Neural progenitor cell (in vitro differentiated cells): ENCODE measurements at regions not wholly inside any gene's neighbourhood (a gene's known extent, or its start where the extent isn't known, plus 50 kb on each side); places are given as distances from the start of the nearest gene placed in this dataset.
A peak's percentile ranks its signal among the peaks of the same experiment; 100 is the strongest.

Experiments
- DNase-seq: peaks from one replicate; pipeline ENCODE4 v3.0.0-alpha.2; 2016; ENCODE audit warnings: low spot score
- H2AFZ ChIP-seq: fragments of 200-600 bp; sonication (generic); replicated peaks from 2 replicates; pipeline ENCODE4 v1.6.1; 2016; ENCODE audit warnings: antibody characterized with exemption
- H3F3A ChIP-seq: fragments of 200-600 bp; sonication (generic); 2 replicates; pipeline ENCODE4 v1.6.1; 2016; ENCODE audit warnings: antibody characterized with exemption, low read depth
- H3K27ac ChIP-seq: fragments of 200-600 bp; sonication (generic); 2 replicates; pipeline ENCODE4 v1.5.1; 2016; ENCODE audit warnings: mild to moderate bottlenecking
- H3K27me3 ChIP-seq: fragments of 200-600 bp; sonication (generic); 2 replicates; pipeline ENCODE4 v1.6.1; 2016; ENCODE audit warnings: mild to moderate bottlenecking, moderate library complexity
- H3K36me3 ChIP-seq: fragments of 200-600 bp; sonication (generic); 2 replicates; pipeline ENCODE4 v1.5.1; 2016
- H3K4me1 ChIP-seq: fragments of 200-600 bp; sonication (generic); 2 replicates; pipeline ENCODE4 v1.6.1; 2016; ENCODE audit warnings: mixed run types
- H3K4me2 ChIP-seq: fragments of 200-600 bp; sonication (generic); 2 replicates; pipeline ENCODE4 v1.6.1; 2016
- H3K4me3 ChIP-seq: fragments of 200-600 bp; sonication (generic); 2 replicates; pipeline ENCODE4 v1.5.1; 2016
- H3K79me2 ChIP-seq: fragments of 200-600 bp; sonication (generic); 2 replicates; pipeline ENCODE4 v1.6.1; 2016; ENCODE audit warnings: low read depth
- H3K9ac ChIP-seq: fragments of 200-600 bp; sonication (generic); 2 replicates; pipeline ENCODE4 v1.6.1; 2016
- H3K9me3 ChIP-seq: fragments of 200-600 bp; sonication (generic); 2 replicates; pipeline ENCODE4 v1.5.1; 2016; ENCODE audit warnings: low read depth
- H4K20me1 ChIP-seq: fragments of 200-600 bp; sonication (generic); 2 replicates; pipeline ENCODE4 v1.6.1; 2016; ENCODE audit warnings: low read depth
- H3K27ac Mint-ChIP-seq: 3 replicates; pipeline ENCODE4 v1.8.0; 2021; ENCODE audit warnings: mixed read lengths
- H3K27me3 Mint-ChIP-seq: 2 replicates; pipeline ENCODE4 v1.8.0; 2022; ENCODE audit warnings: low read depth, mild to moderate bottlenecking, inconsistent platforms, moderate library complexity, mixed read lengths; ENCODE audit not compliant: insufficient read depth
- H3K36me3 Mint-ChIP-seq: 3 replicates; pipeline ENCODE4 v1.8.0; 2021; ENCODE audit warnings: mixed read lengths
- H3K4me1 Mint-ChIP-seq: 3 replicates; pipeline ENCODE4 v1.8.0; 2021; ENCODE audit warnings: mixed read lengths
- H3K4me3 Mint-ChIP-seq: 3 replicates; pipeline ENCODE4 v1.8.0; 2021; ENCODE audit warnings: mild to moderate bottlenecking, moderate library complexity, mixed read lengths
- H3K9me3 Mint-ChIP-seq: 3 replicates; pipeline ENCODE4 v1.8.0; 2020; ENCODE audit warnings: mixed read lengths
- EZH2 ChIP-seq: fragments of 200-600 bp; sonication (generic); IDR thresholded peaks from 2 replicates; pipeline ENCODE4 v1.6.1; 2017; ENCODE audit warnings: antibody characterized with exemption, mild to moderate bottlenecking, moderate library complexity
- EZH2phosphoT487 ChIP-seq: fragments of 200-600 bp; sonication (generic); IDR thresholded peaks from 2 replicates; pipeline ENCODE4 v1.6.1; 2017; ENCODE audit warnings: antibody characterized with exemption
- TF ChIP-seq, protein P1 (sequence below): fragments of 200-600 bp; sonication (generic); IDR thresholded peaks from 2 replicates; pipeline ENCODE4 v1.5.1; 2017; ENCODE audit warnings: antibody characterized with exemption, mild to moderate bottlenecking

DNA sequence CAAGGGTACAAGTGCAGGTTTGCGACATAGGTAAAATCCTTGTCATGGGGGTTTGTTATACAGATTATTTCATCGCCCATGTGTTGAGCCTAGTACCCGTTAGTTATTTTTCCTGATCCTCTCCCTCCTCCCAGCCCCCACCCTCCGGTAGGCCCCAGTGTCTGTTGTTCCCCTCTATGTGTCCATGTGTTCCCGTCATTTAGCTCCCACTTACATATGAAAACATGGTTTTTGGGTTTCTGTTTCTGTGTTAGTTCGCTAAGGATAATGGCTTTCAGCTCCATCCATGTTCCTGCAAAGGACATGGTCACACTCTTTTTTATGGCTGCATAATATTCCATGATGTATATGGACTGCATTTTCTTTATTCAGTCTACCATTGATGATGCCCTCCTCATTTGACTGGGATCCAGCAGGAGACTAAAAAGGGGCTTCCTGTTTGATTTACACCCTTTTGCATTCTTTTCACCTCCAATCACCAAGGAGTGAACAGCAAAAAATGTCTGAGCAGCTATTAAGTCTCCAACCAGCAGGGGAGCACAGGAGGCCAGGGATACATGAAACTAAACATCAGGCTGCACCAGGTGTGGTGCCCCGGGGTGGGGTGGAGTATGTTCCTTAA is 188.2 kb downstream of the SKIDA1 start:
- no peak overlapping the region for H3K9ac ChIP-seq
- TF ChIP-seq, protein P1, sequence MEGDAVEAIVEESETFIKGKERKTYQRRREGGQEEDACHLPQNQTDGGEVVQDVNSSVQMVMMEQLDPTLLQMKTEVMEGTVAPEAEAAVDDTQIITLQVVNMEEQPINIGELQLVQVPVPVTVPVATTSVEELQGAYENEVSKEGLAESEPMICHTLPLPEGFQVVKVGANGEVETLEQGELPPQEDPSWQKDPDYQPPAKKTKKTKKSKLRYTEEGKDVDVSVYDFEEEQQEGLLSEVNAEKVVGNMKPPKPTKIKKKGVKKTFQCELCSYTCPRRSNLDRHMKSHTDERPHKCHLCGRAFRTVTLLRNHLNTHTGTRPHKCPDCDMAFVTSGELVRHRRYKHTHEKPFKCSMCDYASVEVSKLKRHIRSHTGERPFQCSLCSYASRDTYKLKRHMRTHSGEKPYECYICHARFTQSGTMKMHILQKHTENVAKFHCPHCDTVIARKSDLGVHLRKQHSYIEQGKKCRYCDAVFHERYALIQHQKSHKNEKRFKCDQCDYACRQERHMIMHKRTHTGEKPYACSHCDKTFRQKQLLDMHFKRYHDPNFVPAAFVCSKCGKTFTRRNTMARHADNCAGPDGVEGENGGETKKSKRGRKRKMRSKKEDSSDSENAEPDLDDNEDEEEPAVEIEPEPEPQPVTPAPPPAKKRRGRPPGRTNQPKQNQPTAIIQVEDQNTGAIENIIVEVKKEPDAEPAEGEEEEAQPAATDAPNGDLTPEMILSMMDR: no peak
- no peak for TF ChIP-seq EZH2
- no peak for TF ChIP-seq EZH2phosphoT487
- H2AFZ ChIP-seq: no peak overlapping the region
- Mint-ChIP-seq H3K27ac (peak overlapping the region; percentile 48), H3K9me3 (peaks cover 3% of the 10 kb centered on the region), H3K27me3 (peaks cover 2% of the 10 kb centered on the region), H3K4me3 (peak overlapping the region; percentile 53), H3K36me3 (no peaks in the 10 kb centered on the region), H3K4me1 (peaks cover 21% of the 10 kb centered on the region)
- H3K4me1 ChIP-seq: no peaks in the 10 kb centered on the region
- H3K4me2 ChIP-seq: no peak overlapping the region
- H3K4me3 ChIP-seq: no peak overlapping the region
- H3K9me3 ChIP-seq: no peaks in the 10 kb centered on the region
- H4K20me1 ChIP-seq: no peaks in the 10 kb centered on the region
- DNase-seq: no peak
- no peaks in the 10 kb centered on the region for H3K36me3 ChIP-seq
- no peaks in the 10 kb centered on the region for H3F3A ChIP-seq
- no peak overlapping the region for H3K27ac ChIP-seq
- H3K27me3 ChIP-seq: no peaks in the 10 kb centered on the region
- H3K79me2 ChIP-seq: no peaks in the 10 kb centered on the region

DNA sequence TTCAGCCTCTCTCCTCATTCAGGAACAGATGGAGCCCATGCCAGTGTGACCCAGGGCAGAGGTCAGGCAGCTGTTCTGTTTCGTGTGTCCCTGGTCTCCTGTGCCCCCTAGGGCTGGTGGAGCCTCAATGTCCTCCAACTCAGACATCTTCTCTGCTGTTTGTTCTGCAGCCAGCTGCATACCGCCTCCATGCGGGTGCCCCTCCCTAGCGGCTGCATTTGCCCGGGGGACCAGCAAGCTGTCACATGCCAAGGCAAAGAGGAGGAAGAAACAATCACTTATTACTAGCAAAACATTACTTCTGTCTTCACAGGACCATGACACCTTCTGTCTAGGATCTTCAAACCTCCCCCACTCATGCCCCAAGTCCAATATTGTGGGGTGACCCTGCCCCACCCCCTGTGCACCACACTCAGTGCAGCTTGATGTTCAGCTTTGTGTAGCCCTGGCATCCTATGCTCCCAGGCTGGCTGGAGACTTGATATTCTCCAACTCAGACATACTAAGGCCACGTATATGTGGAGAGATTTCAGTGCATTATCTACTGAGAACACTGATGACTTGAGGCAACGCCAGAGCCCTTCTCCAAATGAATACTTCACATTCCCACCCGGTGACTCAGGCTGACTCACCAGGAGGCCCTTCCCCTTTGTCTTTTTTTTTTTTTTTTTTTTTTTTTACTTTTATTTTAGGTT is 188.9 kb downstream of the SKIDA1 start:
- H3K79me2 ChIP-seq: no peaks in the 10 kb centered on the region
- Mint-ChIP-seq H3K4me3 (no peak overlapping the region), H3K36me3 (no peaks in the 10 kb centered on the region), H3K9me3 (peaks cover 3% of the 10 kb centered on the region), H3K27me3 (peaks cover 3% of the 10 kb centered on the region), H3K27ac (peak overlapping the region; percentile 84), H3K4me1 (peaks cover 21% of the 10 kb centered on the region)
- no peak overlapping the region for H3K27ac ChIP-seq
- no peak overlapping the region for H3K4me3 ChIP-seq
- H4K20me1 ChIP-seq: no peaks in the 10 kb centered on the region
- DNase-seq: peak; percentile 34
- H3K4me1 ChIP-seq: no peaks in the 10 kb centered on the region
- H3K4me2 ChIP-seq: no peak overlapping the region
- H3K36me3 ChIP-seq: no peaks in the 10 kb centered on the region
- no peaks in the 10 kb centered on the region for H3F3A ChIP-seq
- no peak overlapping the region for H3K9ac ChIP-seq
- H2AFZ ChIP-seq: no peak overlapping the region
- no peaks in the 10 kb centered on the region for H3K27me3 ChIP-seq
- no peaks in the 10 kb centered on the region for H3K9me3 ChIP-seq
- TF ChIP-seq, protein P1: peak; percentile 9
- no peak for TF ChIP-seq EZH2phosphoT487
- no peak for TF ChIP-seq EZH2

DNA sequence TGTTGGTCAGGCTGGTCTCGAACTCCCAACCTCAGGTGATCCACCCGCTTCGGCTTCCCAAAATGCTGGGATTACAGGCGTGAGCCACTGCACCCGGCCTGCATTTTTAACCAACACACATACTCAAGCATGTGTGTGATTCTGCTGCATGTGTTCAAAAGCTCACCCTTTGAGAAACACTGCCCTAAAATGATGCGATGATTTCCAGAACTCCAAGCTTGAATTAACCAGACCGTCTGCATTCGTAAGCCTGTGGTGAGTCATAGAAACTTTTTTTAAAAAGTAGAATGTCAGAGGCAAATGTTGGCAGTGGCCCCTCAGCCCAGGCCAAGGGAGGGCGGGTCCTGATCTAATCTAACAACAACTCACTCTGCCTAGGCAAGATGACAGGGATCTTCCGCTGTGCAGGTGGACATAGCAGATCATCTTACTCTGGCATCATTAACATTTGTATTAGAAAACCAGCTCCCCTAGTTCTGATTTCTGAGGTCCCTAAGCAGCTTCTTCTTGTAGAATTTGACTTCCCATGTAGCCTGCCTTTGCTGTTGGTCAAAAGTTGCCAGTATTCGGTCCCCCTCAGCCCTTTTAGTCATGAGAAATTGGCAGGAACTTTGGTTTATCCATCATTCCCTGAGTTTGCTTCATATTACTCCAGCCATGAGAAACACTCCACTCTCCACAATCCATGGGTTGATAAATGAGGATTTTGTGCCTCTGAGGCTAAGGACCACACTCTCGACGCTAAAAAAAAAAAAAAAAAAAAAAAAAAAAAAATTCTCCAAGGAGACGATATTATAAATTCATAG is 190.4 kb downstream of the SKIDA1 start:
- no peak for DNase-seq
- no peak overlapping the region for H3K4me2 ChIP-seq
- H3K9ac ChIP-seq: no peak overlapping the region
- no peaks in the 10 kb centered on the region for H4K20me1 ChIP-seq
- H3K4me3 ChIP-seq: no peak overlapping the region
- Mint-ChIP-seq H3K36me3 (no peaks in the 10 kb centered on the region), H3K27me3 (peaks cover 3% of the 10 kb centered on the region), H3K4me3 (no peak overlapping the region), H3K27ac (peak overlapping the region; percentile 37), H3K9me3 (no peaks in the 10 kb centered on the region), H3K4me1 (peaks cover 21% of the 10 kb centered on the region)
- H2AFZ ChIP-seq: no peak overlapping the region
- no peaks in the 10 kb centered on the region for H3K9me3 ChIP-seq
- H3K4me1 ChIP-seq: no peaks in the 10 kb centered on the region
- H3K79me2 ChIP-seq: no peaks in the 10 kb centered on the region
- no peaks in the 10 kb centered on the region for H3K36me3 ChIP-seq
- H3F3A ChIP-seq: no peaks in the 10 kb centered on the region
- H3K27me3 ChIP-seq: no peaks in the 10 kb centered on the region
- no peak overlapping the region for H3K27ac ChIP-seq
- TF ChIP-seq, protein P1: no peak
- no peak for TF ChIP-seq EZH2phosphoT487
- no peak for TF ChIP-seq EZH2
